ENCODE measurements at regions not wholly inside any gene's neighbourhood (a gene's known extent, or its start where the extent isn't known, plus 50 kb on each side); places are given as distances from the start of the nearest gene placed in this dataset.
"Not testable (repeated sequence)": the region's sequence is repeated elsewhere in the genome, so short reads cannot be mapped to it uniquely, and the experiment has no call there.

GRCh38 chr10:8128511-8128910, 74.0 kb downstream of the GATA3 start:
- FAIRE-seq: no peak

DNA sequence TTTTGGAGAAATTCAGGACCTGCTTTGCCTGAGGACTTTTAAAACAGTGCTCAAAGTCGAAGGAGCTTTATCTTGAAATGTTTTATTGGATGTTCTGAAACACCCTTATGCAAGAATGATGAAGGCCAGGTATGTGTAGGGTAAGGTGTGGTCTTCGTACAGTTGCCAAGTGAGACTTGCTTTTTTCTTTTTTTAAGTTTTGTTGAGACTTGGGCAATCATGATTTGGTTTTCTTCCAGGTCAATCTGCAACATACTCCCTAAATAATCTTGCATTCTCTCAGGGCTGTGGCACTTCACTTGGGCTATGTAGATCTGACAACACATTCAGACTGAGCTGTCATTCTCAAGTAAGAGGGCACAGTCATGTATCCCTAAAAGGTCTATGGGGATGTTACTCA, 75.0 kb downstream of the GATA3 start:
- no peak for FAIRE-seq

- no peak for FAIRE-seq
Observed at GRCh38 chr10:8130973-8131911, 76.8 kb downstream of the GATA3 start.

DNA sequence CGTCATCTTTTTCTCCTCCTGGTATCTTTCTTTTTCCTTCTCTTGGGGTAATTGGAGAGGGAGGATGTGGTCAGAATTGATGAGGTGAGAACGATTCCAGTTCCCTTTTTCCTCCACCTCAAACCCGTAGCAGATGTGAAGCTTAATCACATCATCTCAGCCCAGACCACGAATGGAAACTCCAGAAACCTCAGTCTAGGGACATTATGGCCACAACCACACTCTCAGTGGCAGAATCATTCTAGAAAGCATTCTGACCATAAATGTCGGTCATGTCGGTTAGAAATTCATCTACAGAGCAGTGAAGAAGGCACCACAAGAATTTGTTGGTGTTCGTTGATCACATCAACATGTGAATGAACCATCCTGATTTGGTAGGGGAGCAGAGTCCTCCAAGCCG, 78.7 kb downstream of the GATA3 start:
- FAIRE-seq: no peak

GRCh38 chr10:8136736-8137135, 82.2 kb downstream of the GATA3 start:
- no peak for FAIRE-seq

DNA sequence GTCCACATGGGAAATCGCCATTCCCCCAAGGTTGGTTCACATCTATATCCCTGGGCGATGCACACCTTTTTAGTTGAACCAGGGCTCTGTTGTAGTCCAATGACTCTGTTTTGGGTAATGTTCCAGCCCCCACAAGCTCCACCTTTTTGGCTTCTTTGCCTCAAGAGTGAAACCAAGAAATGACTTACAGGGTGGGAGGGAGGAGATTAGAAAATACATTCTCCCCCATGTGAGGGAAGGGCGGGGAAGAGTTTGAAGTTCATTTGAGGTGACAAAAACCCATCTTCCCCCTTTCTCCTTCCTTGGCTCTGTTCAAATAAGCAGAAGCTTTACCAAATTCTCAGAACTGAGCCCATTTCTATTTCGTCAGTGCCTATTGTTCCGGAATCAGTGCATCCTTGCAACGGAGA, 82.8 kb downstream of the GATA3 start:
- FAIRE-seq: no peak

DNA sequence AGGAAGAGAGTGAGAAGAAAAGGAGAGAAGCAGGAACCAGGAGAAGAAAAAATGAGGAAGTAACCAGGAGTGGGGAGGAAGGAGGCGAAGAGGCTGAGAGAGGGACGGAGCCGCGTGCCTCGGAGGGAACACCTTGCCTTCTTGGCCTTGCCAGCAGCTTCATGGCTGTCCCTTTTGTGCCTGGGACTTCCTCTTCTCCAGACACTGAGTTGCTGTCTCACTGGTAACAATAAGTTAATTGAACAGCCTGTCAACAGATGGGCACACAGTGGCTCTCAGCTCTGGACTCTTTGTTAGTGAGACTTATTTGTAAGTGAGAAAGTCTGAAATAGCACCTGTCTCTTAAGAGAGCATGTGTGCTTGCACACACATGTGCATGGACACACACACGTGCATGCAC, 83.2 kb downstream of the GATA3 start:
- FAIRE-seq: no peak

GRCh38 chr10:8138471-8138870, 84.0 kb downstream of the GATA3 start:
- FAIRE-seq: no peak

DNA sequence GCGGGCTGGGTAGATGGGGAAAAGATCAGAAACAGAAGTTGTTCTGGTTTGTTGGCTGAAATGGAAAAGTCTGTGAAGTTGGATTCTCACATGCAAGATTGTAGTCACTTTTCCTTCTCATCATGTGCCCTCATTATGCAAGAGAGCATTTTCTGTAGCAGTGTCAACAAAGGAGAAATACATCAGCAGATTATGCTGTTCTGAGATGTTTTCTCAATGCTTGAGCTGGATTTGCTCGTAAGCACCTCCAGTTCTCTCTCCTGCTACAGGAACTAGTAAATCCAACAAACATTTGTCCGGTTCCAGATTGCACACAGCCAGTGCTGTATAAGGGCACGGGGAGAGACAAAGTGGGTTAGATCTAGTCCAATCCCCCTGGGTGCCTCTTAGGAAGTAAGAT, 90.0 kb downstream of the GATA3 start:
- FAIRE-seq: no peak

DNA sequence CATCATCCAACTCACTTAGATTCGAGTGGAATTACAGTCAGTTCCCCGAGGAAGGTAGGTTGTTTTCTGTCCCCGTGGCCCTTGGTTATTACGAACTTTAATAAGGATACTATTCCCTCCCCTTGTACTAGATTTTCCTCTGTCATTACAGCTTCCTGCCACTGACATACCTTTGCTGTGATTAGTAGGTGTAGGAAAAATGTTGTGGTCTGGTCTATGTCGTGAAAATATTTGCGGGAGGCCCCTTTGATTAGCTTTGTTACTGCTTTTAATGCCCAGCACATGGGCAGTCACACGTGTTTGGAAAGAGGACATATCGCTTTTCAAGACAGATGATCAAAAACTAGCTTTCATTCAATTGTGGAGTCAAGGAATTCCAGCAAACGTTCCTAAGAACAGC, 92.2 kb downstream of the GATA3 start:
- FAIRE-seq: no peak

- no peak for FAIRE-seq
Observed at GRCh38 chr10:8149991-8150390, 95.5 kb downstream of the GATA3 start.

- FAIRE-seq: no peak
Observed at GRCh38 chr10:8150401-8150905, 96.0 kb downstream of the GATA3 start.

- FAIRE-seq: no peak
Observed at GRCh38 chr10:8151086-8151485, 96.6 kb downstream of the GATA3 start.

- no peak for FAIRE-seq
Observed at GRCh38 chr10:8156918-8157317, 102.4 kb downstream of the GATA3 start.

DNA sequence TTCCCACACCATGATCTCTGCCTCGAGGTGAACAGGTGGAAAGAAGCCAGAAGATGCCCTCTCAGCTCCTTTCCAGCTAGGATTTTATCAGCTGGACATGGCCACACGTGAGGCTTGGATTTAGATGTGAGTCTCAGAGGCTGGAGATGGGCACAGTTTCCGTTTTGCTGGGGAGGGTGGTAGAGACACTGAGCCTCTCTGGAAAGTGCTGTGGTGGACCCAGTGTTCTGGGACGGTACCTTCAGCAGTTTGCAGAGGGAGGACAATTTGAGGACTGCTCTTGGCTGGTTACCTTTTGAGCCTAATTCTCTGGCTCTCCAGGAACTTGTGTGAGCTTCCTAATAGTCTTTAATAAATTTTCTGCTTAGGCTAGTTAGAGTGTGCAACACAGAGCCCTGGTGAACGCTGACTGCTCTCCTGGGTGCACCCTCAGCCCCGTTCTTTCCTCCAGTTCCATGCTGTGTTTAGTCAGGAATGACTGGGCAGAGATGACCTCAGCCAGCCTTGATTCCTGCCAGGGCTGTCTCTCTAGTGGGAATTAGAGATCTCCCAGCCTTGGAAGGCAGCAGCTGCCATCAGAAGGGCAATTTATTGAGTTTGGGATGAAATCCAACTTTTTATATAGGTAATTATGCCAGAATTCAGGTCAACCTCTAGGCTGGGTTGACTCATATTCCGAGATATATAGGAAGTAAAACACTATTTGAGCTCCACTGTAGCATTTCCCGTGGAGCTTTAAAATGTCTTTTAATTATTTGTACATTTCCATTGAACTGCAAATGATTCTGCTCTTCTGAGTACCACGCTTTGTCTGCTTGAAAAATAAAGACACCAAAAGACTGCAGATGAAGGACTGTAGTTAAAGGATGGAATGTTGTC, 103.9 kb downstream of the GATA3 start:
- FAIRE-seq: no peak

DNA sequence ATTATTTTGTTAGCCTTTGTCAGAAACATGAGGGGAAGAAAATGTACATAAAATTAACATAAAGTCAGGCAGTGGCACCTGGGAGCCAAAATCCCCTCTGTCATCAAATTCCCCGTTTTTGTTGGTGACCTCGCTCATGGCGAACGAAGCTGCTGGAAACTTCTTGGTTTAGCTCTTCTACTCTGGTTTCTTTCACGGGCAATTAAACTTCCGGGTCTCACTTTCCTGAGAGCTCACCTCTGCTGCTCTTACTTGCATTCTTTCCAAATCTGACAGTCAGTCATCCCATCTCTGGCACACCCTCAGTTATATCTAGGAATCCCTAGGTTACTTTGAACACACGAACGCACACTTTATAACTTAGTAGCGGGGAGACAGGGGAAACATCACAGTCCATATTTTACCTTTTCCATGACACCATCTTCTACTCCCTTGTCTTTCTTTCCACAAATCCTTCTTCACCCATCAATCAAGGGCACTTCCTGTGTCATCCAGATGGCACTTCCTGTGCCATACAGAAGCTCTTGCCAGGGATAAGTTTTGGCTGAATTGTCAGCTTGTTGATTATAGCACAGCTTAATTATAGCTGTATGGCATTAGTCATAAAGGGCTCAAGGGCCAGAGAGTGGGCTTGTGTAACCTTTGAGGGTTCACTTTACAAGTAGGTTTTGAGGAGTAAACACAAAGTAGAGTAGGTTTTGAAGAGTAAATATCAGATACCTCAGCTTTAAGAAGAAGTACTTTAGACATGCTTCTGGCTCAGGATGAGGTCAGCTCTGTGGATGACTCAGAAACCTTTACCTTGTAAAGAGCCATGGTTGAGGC, 105.1 kb downstream of the GATA3 start:
- no peak for FAIRE-seq

- no peak for FAIRE-seq
Observed at GRCh38 chr10:8163824-8164223, 109.3 kb downstream of the GATA3 start.

DNA sequence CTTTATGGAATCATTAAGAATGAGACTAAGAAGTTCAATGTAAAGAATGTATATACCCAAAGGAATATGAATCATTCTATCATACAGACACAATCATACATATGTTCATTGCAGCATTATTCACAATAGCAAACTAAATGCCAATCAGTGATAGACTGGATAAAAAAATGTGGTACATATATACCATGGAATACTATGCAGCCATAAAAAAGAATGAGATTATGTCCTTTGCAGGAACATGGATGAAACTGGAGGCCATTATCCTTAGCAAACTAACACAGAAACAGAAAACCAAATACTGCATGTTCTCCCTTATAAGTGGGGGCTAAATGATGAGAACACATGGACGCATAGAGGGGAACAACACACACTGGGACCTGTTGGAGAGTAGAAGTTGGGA, 110.2 kb downstream of the GATA3 start:
- FAIRE-seq: not testable (repeated sequence)

DNA sequence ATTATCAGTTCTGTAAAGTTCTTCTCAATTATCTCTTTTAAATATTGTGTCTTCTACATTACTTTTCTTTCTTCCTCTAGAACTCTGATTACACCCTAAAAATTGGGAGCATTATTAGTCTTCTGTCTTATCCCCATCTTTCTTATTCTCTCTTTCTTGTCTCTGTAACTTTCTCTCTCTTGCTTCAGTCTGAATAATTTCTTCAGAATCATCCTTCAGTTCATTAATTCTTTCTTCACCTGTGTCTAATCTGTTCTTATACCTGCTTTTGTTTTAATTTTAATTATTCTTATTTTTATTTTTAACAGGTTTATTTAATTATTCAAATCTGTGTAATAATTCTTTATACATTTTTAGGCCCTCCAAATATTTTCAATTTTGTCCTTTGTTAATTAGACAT, 114.3 kb downstream of the GATA3 start:
- no peak for FAIRE-seq

DNA sequence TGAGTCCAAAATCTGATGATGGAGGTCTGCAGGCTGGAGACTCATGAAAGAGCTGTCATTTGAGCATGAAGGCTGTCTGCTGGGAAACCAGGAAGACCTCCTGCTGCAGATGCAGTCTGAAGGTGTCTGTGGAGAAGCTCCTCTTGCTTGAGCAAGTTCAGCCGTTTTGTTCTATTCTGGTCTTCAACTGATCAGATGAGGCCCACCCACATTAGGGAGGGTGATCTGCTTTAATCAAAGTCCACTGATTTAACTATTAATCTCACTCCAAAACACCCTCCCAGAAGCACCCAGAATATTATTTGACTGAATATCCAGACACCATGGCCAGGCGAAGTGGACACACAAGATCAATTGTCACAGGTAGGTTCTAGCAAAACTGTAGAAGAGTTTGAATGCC, 116.5 kb downstream of the GATA3 start:
- no peak for FAIRE-seq

GRCh38 chr10:8172604-8173003, 118.1 kb downstream of the GATA3 start:
- FAIRE-seq: no peak

DNA sequence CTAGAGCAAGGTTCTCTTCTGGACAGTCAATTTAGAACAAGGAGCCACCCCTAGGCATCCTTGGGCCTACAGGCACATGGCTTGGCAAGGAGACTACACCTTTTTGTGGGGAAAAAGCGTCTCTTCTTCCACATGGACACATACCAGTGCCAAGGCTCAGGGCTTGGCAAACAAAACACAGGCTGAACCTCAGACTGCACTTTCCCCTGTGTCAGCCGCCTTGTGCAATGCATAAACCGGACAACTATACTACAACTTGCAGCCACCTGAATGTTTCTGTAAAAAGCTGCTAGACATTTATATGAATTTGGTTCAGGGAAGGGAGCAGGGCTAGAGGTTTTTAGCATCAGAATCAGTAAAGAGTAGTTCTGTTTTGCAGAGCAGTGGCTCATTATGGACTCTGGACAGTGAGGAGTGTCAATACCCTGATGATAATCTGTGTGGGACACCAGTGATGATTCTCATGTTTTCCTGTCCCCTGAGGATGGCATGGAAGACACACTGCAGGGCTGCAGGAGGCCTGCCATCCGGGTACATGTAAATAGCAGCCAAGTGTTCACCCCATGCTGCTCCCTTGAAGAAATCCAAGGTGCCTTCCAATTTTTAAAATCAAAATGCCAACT, 118.9 kb downstream of the GATA3 start:
- FAIRE-seq: no peak
